ENCODE measurements at regions not wholly inside any gene's neighbourhood (a gene's known extent, or its start where the extent isn't known, plus 50 kb on each side); places are given as distances from the start of the nearest gene placed in this dataset.
A peak's percentile ranks its signal among the peaks of the same experiment; 100 is the strongest.
"Not testable (repeated sequence)": the region's sequence is repeated elsewhere in the genome, so short reads cannot be mapped to it uniquely, and the experiment has no call there.

GRCh38 chr20:4454111-4454510, 205.0 kb upstream of the ADRA1D start:
- DNase-seq (ENCODE audit: low spot score) (no peak), ATAC-seq (no peak)
- intact Hi-C loops (cut with DNase I), result no loop called here

- DNase-seq (ENCODE audit: low spot score), result no peak
- intact Hi-C loops (cut with DNase I), result no loop called here
Observed at GRCh38 chr20:4453359-4453758, 204.3 kb upstream of the ADRA1D start.

GRCh38 chr20:4451487-4452081, 202.5 kb upstream of the ADRA1D start:
- intact Hi-C loops (cut with DNase I), result no loop called here
- ATAC-seq (no peak), DNase-seq (ENCODE audit: low spot score) (no peak)

More at GRCh38 chr20:4453359-4453758, 204.3 kb upstream of the ADRA1D start:
- peak; percentile 72 for ATAC-seq

GRCh38 chr20:4449957-4450715, 201.0 kb upstream of the ADRA1D start:
- ATAC-seq (no peak), DNase-seq (ENCODE audit: low spot score) (no peak)
- intact Hi-C loops (cut with DNase I), result no loop called here

GRCh38 chr20:4445784-4446183, 196.7 kb upstream of the ADRA1D start:
- DNase-seq (ENCODE audit: low spot score) (no peak), ATAC-seq (peak; percentile 61)
- intact Hi-C loops (cut with DNase I), result no loop called here

- ATAC-seq, result no peak
- intact Hi-C loops (cut with DNase I), result no loop called here
Observed at GRCh38 chr20:4445331-4445730, 196.2 kb upstream of the ADRA1D start.

GRCh38 chr20:4444404-4444803, 195.3 kb upstream of the ADRA1D start:
- no peak for DNase-seq (ENCODE audit: low spot score)
- intact Hi-C loops (cut with DNase I), result no loop called here
- no peak for ATAC-seq

More at GRCh38 chr20:4445331-4445730, 196.2 kb upstream of the ADRA1D start:
- no peak for DNase-seq (ENCODE audit: low spot score)

GRCh38 chr20:4443016-4443415, 193.9 kb upstream of the ADRA1D start:
- ATAC-seq (no peak), DNase-seq (ENCODE audit: low spot score) (no peak)
- intact Hi-C loops (cut with DNase I), result no loop called here

GRCh38 chr20:4441871-4442270, 192.8 kb upstream of the ADRA1D start:
- intact Hi-C loops (cut with DNase I), result no loop called here
- no peak for ATAC-seq
- no peak for DNase-seq (ENCODE audit: low spot score)

- intact Hi-C loops (cut with DNase I), result no loop called here
- ATAC-seq, result no peak
Observed at GRCh38 chr20:4441191-4441590, 192.1 kb upstream of the ADRA1D start.

GRCh38 chr20:4439461-4439860, 190.4 kb upstream of the ADRA1D start:
- DNase-seq (ENCODE audit: low spot score) (no peak), ATAC-seq (no peak)
- intact Hi-C loops (cut with DNase I), result no loop called here

More at GRCh38 chr20:4441191-4441590, 192.1 kb upstream of the ADRA1D start:
- DNase-seq (ENCODE audit: low spot score), result no peak

GRCh38 chr20:4437131-4437530, 188.0 kb upstream of the ADRA1D start:
- intact Hi-C loops (cut with DNase I), result no loop called here
- DNase-seq (ENCODE audit: low spot score) (no peak), ATAC-seq (no peak)

- DNase-seq (ENCODE audit: low spot score) (no peak), ATAC-seq (no peak)
- intact Hi-C loops (cut with DNase I), result no loop called here
Observed at GRCh38 chr20:4435671-4436455, 186.8 kb upstream of the ADRA1D start.

- ATAC-seq, result no peak
Observed at GRCh38 chr20:4435225-4435624, 186.1 kb upstream of the ADRA1D start.

GRCh38 chr20:4434681-4435080, 185.6 kb upstream of the ADRA1D start:
- intact Hi-C loops (cut with DNase I), result no loop called here
- no peak for DNase-seq (ENCODE audit: low spot score)
- ATAC-seq, result peak; percentile 34

More at GRCh38 chr20:4435225-4435624, 186.1 kb upstream of the ADRA1D start:
- intact Hi-C loops (cut with DNase I), result no loop called here
- no peak for DNase-seq (ENCODE audit: low spot score)

GRCh38 chr20:4431446-4431845, 182.4 kb upstream of the ADRA1D start:
- intact Hi-C loops (cut with DNase I), result no loop called here
- DNase-seq (ENCODE audit: low spot score) (no peak), ATAC-seq (no peak)

- intact Hi-C loops (cut with DNase I), result not testable (repeated sequence)
Observed at GRCh38 chr20:4430826-4431225, 181.7 kb upstream of the ADRA1D start.

GRCh38 chr20:4427940-4428586, 179.0 kb upstream of the ADRA1D start:
- ATAC-seq, result no peak
- intact Hi-C loops (cut with DNase I), result no loop called here
- DNase-seq (ENCODE audit: low spot score), result no peak

More at GRCh38 chr20:4430826-4431225, 181.7 kb upstream of the ADRA1D start:
- not testable (repeated sequence) for DNase-seq (ENCODE audit: low spot score); ATAC-seq

GRCh38 chr20:4418141-4418540, 169.1 kb upstream of the ADRA1D start:
- ATAC-seq (no peak), DNase-seq (ENCODE audit: low spot score) (no peak)
- intact Hi-C loops (cut with DNase I), result loop anchor here (10.0 kb wide), 1 partner anchor 97 kb away; no protein-coding TSS in a partner anchor
